GM18870 (cell line): ENCODE measurements at regions not wholly inside any gene's neighbourhood (a gene's known extent, or its start where the extent isn't known, plus 50 kb on each side); places are given as distances from the start of the nearest gene placed in this dataset.

Experiments used
- ATAC-seq: cut with Tn5 transposase; IDR thresholded peaks from one replicate; pipeline ENCODE4 v1.9.1; 2021; ENCODE audit warnings: moderate library complexity; ENCODE audit not compliant: unreplicated experiment

DNA sequence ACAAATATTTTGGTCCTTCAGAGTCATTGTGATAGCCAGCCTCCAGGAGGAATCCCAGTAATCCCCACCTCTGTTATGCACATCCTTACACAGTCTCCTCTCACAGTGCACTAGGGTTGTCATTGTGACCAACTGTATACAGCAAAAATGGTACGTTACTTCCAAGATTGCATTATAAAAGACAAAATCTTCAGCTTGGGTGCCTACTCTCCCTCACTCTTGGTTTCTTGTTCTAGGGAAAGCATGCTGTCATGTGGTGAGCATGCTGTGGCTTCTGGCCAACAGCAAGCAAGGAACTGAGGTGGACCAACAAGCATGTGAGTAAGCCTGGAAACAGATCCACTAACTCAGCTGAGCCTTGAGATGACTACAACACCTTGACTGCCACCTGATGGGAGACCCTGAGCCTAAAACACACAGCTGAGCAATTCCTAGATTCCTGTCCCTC, 130.1 kb upstream of the DST start:
- ATAC-seq, result peak; percentile 49

DNA sequence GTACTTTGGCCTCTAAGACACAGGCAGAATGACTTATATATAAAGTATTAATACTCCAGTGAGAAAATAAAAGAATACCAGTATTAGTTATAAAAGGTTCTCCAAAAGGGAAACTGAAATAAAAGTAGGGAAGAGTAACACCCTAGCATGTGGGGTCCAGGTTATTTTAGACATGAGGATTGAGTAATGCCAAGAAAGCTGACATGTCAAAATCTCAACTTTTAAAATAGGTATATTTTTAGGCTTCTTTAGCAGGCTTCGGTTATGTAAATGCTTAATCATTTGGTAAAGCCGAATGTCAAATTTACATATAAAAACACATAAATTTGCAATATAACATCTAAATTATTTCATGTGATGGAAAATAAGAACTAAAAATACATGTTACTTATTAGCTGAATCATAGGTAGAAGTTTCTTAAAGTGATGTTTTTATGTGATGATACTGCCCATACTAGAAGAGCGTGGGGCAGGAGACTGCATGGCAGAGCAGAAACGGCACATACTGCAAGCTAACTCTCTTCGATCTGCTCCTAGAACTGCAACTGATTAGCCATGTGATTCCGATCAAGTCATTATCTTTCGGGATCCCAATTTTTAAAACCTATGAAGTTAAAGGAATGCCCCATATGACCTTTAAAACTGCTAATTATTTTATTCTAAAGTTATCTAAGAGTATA, 129.4 kb upstream of the DST start:
- no peak for ATAC-seq

DNA sequence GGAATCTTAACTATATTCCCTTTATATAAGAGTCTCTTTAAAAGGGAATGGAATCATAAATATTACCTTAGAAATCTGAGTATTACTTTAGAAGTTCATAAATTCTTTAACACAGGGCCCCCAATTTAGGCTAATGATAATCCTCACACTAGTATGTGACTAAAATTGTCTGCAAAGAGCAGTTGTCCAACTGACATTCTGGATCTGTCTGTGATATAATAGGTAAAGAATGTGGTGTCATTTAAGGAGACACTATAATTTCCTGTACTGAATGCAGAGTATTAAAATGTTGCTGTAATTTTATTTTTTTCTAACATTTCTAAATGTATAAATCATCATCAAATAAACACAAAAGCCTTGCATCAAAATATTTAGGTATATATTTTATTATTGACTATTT, 128.5 kb upstream of the DST start:
- no peak for ATAC-seq

DNA sequence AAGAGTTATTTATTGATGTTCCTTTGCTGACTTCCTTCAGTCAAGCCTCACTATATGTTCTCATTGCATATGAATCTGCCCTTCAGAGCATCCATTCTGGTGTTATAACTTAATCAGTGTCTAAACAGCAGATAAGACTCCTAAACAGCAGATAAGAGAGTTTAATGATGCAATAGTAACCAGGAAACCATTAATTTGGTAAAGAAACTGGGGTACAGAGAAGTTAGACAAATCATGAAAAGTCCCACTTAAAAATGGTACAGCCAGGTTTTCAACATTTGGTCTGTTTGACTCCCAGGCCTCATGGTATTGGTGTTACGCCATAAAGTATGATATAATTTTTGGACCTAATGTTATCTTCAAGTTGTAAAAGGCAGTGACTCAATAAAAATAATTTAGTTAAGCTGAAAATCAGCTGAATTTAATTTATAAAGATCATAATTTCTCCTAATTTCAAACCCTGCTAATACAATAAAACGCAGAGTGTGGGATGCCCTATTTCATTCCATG, 127.4 kb upstream of the DST start:
- ATAC-seq, result no peak

DNA sequence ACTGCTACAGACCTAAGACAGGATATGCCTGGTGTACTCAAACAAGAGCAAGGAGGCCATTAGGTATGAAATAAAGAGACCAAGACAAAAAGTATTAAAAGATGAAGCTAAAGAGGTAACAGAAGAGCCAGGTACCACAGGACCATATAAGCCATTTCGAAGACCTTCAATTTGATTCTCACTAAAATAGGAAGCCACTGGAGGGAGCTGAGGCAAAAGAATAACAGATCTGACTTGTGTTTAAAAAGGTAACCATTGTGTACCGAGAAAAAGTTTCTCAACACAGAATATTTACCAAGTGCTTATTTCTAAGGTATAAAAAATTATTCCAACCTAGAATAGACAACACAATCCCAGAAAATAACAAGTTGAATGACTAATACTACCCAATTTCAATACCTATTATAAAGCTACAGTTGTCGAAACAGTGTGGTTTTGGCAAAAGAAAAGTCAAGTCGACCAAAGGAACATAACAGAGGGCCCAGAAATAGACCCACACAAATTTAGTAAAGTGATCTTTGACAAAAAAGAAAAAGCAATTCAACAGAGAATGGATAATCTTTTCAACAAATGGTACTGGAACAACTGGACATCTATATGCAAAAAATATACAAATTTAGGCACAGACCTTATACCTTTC, 125.3 kb upstream of the DST start:
- no peak for ATAC-seq

DNA sequence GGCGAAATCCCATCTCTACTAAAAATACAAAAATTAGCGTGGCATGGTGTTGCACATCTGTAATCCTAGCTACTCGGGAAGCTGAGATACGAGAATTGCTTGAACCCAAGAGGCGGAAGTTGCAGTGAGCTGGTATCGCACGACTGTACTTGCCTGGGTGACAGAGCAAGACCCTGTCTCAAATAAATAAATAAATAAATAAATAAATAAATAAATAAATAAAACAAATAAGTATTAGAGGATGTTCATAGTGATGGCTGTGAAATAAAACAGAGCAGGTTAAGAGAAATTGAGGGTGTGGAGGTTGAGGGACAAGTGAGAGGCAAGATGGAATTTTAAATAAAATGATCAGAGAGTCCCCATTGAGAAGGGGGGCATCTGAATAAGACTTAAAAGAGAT, 124.7 kb upstream of the DST start:
- no peak for ATAC-seq

DNA sequence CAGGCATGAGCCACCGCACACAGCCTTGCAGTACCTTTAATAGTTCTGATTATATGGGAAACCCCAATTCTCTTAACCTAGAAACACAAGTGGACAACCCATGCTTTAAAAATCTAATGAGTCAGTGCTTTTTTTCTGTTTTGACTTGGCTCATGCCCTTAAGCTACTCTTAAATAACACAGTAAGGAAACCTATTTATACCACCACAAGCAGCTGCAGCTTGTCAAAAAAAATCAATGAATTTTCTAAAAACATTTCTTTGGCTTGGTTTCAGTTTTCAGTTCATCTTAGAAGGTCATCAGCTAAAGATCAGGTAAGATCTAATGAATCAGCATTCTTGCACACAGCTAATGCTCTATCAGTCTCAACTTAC, 124.1 kb upstream of the DST start:
- peak; percentile 89 for ATAC-seq

DNA sequence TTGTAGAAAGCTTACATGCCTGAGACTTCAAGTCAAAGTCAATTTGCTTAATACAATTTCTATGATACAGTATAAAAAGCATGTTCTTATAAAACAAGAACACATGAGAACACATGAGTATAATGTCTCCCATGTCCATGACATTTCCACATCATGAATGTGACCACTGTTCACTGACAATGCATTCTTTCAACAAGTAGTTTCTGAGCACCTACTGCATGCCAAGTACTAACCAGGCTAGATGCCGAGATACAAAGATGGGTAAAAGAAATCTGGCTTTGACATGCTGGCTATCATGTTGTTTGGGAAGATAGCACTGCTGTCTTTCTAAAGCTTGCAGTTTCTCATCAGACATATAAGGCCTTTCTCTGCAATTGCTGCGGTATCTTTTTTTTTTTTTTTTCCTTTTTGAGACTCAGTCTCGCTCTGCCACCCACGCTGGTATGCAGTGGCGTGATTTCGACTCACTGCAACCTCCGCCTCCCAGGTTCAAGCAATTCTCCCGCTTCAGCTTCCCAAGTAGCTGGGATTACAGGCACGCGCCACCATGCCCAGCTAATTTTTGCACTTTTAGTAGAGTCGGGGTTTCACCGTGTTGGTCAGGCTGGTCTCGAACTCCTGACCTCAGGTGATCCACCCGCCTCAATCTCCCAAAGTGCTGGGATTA, 123.6 kb upstream of the DST start:
- ATAC-seq, result no peak

DNA sequence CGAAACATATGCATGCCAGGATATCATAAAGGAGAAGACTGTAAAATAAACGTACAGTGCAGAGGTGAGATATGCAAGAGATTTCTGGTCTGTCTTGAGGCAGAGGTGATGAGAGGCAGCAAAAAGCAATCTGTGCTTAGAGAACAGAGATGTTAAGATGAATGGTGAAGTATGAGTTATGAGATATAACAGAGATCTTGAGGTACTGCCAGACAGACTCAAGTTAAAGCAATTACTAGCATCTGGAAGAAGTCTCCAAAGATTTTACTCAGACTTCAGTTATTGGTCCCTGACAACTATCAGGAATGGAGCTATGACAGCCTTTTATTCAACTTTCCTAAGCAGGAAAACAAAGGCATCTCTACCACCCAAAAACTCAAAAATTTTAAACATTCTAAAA, 122.8 kb upstream of the DST start:
- ATAC-seq, result no peak

DNA sequence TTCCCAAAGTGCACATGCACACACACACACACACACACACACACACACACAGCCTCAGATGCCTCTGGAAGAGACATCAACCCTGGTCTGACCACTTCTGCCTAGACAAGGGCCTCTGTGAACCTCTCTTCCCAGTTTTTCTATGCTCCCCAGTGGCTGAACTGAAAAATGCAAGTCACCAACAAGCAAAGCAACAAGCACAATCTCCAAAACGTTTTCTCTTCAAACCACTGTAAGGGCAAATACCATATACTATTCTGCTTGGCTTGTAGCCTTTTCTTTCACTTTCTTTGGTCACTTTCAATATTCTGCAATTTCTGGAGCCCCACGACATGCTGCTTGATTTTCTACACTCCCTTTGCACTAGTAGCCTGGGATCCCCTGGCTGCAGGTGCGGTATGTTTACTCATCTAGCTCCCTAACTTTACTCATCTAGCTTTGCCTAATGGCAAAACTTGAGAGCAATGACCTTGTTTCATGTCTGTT, 121.4 kb upstream of the DST start:
- peak; percentile 61 for ATAC-seq

DNA sequence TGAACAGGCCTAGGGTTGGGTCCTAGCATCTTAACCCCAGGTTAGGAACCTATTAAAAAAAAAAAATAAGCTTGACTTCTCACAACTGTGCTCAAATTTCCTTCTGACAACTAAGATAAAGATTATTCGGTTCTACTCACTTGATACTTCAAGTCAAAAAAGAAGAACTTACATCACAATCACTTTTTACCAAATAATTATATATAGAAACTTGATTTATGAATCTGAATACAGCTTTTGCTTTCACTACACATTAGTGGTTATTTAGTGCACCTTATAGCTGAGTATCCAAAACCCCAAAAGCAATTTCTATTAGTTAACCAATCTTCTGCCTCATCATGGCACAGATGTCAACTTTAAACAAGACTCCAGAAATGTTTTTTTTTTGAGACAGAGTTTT, 119.0 kb upstream of the DST start:
- ATAC-seq, result no peak

DNA sequence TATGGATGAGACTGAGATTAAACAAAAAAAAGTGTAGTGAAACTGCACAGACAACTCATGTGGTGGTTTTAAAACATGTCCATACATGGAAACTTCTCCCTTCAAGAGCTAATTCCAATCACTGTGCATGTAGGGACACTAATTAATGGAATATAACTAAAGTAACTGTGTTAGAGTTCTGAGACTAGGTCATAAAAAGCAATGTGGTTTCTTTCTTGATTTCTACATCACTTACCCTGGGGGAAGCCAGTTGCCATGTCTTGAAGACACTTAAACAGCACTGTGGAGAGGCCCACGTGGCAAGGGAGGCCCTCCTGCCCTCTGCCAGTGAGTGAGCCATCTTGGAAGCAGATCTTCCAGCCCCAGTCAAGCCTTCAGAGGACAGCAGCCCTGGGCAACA, 118.2 kb upstream of the DST start:
- ATAC-seq, result no peak

DNA sequence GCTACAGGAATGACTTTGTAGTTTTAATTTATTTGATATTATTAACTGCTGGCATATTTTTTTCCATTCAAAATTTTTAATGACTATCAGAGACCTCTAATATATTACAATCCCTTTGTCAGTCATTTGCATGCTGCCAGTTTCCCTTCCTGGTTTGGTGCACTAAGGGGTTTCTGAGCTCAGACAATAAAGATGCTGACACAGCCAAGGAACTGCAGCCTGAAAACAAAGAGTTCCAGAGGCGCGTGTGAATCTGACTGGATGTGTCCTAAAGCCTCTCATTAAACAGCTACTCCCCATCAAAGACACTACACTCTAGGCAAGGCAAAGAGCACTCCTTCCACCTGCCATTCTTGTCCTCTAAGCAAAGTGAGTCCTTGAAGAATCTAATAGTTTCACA, 116.8 kb upstream of the DST start:
- ATAC-seq, result no peak

DNA sequence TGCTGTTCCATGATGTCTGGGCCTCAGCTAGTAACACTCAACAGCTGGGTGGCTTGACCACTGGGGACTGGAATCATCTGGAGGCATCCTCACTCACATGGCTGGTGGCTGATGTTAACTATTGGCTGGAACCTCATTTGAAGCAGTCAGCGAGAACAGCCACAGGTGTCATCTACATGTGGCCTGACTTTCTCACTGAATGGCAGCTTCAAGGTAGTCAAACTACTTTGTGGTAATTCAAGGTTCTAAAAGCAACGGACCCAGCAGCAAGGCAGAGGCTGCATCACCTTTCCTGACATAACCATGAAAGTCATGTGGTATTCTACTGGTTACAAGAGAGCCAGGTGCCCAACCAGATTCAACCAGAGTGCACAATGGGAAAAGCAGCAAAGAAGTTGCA, 115.9 kb upstream of the DST start:
- no peak for ATAC-seq

DNA sequence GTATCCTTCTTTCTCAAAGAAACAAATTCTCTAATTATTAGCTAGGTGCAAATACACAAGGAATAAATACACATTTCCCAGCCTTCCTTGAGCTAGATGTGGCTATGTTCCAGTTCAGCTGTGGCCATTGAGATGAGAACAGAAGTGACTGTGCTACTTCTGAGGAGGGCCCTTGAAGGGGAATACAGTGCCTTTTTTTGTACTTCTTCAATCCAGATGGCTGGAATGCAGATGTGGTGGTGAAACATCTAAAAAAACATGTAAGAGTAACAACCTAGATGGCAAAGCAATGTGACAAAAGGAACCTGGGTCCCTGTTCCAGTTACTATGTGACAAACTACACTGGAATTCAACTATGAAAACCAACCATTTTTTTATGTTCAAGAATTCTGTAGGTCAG, 115.4 kb upstream of the DST start:
- no peak for ATAC-seq

DNA sequence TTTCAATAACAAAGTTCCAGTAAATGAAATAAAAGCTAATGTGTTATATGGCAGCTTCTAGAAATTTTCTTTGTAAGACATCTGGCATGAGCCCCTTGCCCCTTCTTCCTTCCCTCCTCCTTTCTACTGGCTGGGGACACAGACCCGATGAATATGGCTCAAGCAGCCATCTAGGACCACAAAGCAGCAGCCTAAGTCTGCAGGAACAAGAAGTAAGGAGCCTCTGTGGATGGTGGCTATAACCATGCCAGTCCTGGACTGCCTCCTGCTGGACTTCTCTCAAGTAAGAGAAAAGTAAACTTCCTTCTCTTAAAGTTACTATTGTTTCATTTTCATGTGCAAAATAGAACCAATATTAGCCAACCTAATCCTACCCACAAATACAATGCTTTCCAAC, 114.9 kb upstream of the DST start:
- no peak for ATAC-seq

DNA sequence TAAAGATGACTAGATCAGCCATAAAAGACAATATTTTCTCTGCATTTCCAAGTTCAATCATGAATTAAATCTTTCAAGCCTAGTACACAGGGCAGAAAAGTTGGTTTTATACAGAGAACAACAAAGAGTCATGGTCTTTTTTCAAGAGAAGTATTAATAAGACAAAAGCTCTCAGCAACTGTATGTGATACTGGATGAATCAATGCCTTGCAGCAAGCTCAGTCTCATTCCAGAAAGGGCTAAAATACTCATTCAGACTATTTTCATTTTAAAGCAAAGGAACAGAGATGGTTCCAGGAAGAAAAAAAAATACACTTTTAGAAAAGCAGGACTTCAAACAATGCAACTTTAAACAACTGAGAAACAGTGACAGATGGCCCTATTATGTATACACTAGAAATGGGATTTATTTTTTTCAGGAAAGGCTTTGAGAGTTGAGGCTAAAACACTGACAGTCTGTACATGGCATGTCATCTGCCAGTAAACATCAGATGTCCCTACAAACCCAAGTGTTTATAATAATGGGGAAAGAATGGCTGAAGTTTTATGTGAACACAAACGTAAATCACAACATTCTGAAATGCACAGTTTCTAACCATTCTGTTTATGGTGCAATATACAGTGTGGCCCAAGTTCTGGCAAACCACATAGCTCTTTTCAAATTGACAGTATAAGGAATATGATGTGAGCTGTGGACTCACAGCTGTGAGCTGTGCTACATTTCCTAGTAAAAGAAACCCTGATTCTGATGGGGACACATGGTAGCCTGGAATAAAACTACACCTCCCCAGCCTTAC, 114.3 kb upstream of the DST start:
- no peak for ATAC-seq

DNA sequence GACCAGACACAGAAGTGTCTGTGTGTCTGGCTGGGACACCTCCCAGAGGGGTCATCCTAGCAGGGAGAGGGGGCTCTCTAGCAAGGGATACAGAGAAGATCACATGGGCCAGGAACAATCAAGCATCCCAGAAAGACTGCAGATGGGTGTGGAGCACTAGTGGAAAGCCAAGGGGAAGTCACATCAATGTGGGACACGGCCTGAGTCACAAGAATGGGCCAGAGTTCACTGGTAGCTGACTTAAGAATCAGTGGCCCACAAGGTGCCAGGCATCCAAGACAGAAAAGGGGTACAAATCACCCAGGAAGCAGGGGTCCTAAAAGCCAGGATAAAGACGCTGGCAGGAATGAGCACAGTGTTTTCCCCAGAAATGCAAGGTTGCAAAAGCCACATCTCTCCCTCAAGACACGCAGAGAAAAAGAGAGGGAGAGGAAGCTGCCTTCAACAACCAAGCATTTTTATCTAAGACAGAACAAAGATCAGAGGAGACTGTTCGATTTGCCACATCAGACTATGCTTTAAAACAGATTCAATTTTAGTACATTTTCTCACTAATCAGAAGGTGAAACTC, 113.6 kb upstream of the DST start:
- ATAC-seq, result no peak

DNA sequence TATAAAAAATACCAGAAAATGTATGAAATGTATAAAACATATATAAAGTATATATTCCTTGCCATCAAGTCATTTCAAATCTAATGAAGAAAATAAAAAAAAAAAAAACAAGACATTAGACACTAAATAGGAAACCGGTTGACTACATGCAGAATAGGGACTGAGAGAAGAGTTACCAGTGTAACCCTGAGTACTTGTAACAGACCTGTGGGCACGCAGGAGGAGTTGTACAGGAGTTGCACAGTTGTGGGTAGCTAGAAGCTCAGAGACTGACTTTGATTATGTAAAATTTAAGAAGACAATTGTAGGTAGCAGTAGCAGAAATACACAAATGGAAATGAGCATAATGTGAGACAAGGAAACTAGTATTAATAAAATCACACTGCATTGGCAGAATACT, 112.4 kb upstream of the DST start:
- ATAC-seq, result no peak

DNA sequence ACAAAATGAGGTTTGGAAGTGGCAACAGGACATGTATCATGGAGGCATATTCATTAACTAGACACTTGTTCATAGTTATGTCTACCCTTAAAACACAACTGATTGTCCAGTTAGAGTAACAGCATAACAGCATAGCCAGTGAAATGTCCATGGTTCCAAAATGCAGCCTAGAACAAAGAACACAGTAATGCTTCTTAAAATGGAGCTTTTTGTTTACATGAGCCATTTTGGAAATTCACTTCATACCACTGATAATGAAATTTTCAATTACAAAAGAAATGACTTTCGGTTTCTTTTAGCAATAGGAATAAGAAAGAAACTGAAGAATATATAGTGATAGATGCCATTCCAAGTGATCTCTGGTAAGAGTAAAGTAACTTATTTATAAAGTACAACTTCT, 111.1 kb upstream of the DST start:
- no peak for ATAC-seq

DNA sequence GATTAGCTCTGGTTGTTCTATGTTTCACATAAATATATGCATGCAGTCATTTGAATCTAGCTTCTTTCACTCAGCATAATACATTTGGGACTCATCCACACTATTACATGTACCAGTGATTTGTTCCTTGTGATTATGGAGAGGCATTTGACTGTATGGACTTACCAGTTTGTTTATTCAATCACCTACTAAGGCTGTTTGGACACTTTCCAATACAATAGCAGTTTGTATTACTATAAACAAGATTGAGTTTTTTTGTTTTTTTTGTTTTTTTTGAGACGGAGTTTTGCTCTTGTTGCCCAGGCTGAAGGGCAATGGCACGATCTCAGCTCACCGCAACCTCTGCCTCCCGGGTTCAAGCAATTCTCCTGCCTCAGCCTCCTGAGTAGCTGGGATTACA, 109.8 kb upstream of the DST start:
- ATAC-seq, result no peak
